ENCODE measurements at regions not wholly inside any gene's neighbourhood (a gene's known extent, or its start where the extent isn't known, plus 50 kb on each side); places are given as distances from the start of the nearest gene placed in this dataset.
"Not testable (repeated sequence)": the region's sequence is repeated elsewhere in the genome, so short reads cannot be mapped to it uniquely, and the experiment has no call there.

DNA sequence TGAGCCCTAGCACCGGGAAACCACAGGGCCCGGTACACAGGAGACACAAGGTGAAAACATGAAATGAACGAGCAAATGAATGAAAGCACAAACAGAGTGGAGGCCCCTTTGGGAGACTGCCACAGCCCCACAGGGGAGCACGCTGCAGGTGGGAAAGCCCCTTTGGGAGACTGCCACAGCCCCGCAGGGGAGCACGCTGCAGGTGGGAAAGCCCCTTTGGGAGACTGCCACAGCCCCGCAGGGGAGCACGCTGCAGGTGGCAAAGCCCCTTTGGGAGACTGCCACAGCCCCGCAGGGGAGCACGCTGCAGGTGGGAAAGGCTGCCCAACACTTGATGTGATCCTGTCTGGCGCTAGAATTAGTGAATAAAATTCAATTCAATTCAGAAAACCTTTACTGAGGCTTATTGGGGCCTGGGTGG is 623.0 kb downstream of the UQCRFS1 start:
- H3K9ac ChIP-seq (ENCODE audit: low read depth in 1 of 2, low read length in 2 of 2); H3K4me3 ChIP-seq (ENCODE audit: low read depth in 1 of 2, low read length in 2 of 2): not testable (repeated sequence)

DNA sequence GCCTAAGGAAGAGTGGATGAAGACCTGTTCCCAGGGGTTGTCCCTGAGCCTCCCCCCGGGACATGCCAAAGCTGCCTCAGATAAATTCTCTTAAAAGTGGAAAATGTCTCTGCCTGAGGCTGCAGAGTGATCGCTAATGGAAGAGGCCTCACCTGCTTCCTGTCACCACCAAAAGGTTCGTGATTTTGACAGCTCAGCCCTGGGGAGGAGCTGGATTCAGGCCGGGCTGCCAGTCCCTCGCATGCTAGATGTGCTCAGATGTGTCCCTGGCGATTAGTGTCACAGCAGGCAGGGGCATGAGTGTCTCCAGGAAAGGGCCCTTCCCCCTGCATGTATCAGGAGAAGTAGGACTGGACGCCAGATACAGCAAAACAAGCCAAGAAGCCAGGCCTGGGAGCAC is 626.5 kb downstream of the UQCRFS1 start:
- Histone ChIP-seq H3K9ac (ENCODE audit: low read depth in 1 of 2, low read length in 2 of 2) (no peak overlapping the region), H3K27ac (ENCODE audit: low read depth, low read length) (no peak overlapping the region), H3K4me3 (ENCODE audit: low read depth in 1 of 2, low read length in 2 of 2) (no peak overlapping the region), H3K4me1 (ENCODE audit: control insufficient read depth in 1 of 2, insufficient read depth in 2 of 2, low read length in 2 of 2) (no peaks in the 10 kb centered on the region), H3K9me3 (ENCODE audit: control insufficient read depth in 1 of 2, low read length in 2 of 2) (no peaks in the 10 kb centered on the region), H3K36me3 (ENCODE audit: control insufficient read depth in 1 of 2, insufficient read depth in 2 of 2, low read length in 2 of 2) (no peaks in the 10 kb centered on the region), H3K27me3 (ENCODE audit: control insufficient read depth in 1 of 2, insufficient read depth in 2 of 2, low read length in 2 of 2) (no peaks in the 10 kb centered on the region)

More for the DNA sequence above, 623.0 kb downstream of the UQCRFS1 start:
- not testable (repeated sequence) for H3K4me1 ChIP-seq (ENCODE audit: control insufficient read depth in 1 of 2, insufficient read depth in 2 of 2, low read length in 2 of 2); H3K27me3 ChIP-seq (ENCODE audit: control insufficient read depth in 1 of 2, insufficient read depth in 2 of 2, low read length in 2 of 2); H3K36me3 ChIP-seq (ENCODE audit: control insufficient read depth in 1 of 2, insufficient read depth in 2 of 2, low read length in 2 of 2); H3K9me3 ChIP-seq (ENCODE audit: control insufficient read depth in 1 of 2, low read length in 2 of 2); H3K27ac ChIP-seq (ENCODE audit: low read depth, low read length)

DNA sequence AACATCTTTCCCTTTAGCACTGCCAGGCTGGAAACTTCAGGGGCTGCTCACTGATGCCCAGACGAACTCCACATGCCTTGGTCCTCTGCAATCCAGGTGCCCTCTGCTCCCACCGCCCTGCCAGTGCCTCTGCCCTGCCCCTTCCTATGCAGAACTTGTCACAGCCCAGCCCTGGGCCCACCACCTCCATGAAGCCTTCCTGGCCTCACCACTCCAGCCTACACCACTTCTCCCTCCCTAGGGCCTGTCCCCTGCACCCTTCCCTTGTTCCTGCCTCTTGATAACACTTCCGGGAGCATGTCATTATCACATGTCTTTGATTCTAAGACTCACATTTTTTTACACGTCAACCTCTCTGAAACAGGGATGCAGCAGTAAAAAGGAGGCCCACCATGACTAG is 627.2 kb downstream of the UQCRFS1 start:
- no peak overlapping the region for H3K27ac ChIP-seq (ENCODE audit: low read depth, low read length)
- H3K9me3 ChIP-seq (ENCODE audit: control insufficient read depth in 1 of 2, low read length in 2 of 2), result no peaks in the 10 kb centered on the region
- no peak overlapping the region for H3K4me3 ChIP-seq (ENCODE audit: low read depth in 1 of 2, low read length in 2 of 2)
- H3K36me3 ChIP-seq (ENCODE audit: control insufficient read depth in 1 of 2, insufficient read depth in 2 of 2, low read length in 2 of 2), result no peaks in the 10 kb centered on the region
- H3K27me3 ChIP-seq (ENCODE audit: control insufficient read depth in 1 of 2, insufficient read depth in 2 of 2, low read length in 2 of 2), result no peaks in the 10 kb centered on the region
- H3K9ac ChIP-seq (ENCODE audit: low read depth in 1 of 2, low read length in 2 of 2), result no peak overlapping the region
- no peaks in the 10 kb centered on the region for H3K4me1 ChIP-seq (ENCODE audit: control insufficient read depth in 1 of 2, insufficient read depth in 2 of 2, low read length in 2 of 2)

DNA sequence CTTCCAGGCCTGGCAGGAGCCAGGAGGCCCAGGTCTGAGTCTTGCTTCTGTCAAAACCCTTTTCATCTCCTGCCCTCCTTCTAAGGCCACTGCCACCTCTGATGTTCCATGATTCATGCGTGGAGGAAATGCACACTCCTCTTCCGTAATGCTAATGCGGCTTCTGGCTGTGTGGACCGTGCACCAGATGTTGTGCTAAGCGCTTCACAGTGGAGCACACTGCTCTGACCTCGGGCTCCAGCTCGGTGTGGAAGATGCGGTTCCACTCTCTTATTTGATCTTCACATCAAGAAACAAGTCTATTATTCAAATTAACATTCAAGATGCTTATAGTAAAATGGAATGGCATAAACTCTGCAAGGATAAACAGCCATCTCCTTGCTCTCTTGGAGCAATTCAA is 629.2 kb downstream of the UQCRFS1 start:
- Histone ChIP-seq H3K27ac (ENCODE audit: low read depth, low read length) (no peak overlapping the region), H3K9me3 (ENCODE audit: control insufficient read depth in 1 of 2, low read length in 2 of 2) (no peaks in the 10 kb centered on the region), H3K9ac (ENCODE audit: low read depth in 1 of 2, low read length in 2 of 2) (no peak overlapping the region), H3K27me3 (ENCODE audit: control insufficient read depth in 1 of 2, insufficient read depth in 2 of 2, low read length in 2 of 2) (no peaks in the 10 kb centered on the region), H3K36me3 (ENCODE audit: control insufficient read depth in 1 of 2, insufficient read depth in 2 of 2, low read length in 2 of 2) (no peaks in the 10 kb centered on the region), H3K4me1 (ENCODE audit: control insufficient read depth in 1 of 2, insufficient read depth in 2 of 2, low read length in 2 of 2) (no peaks in the 10 kb centered on the region), H3K4me3 (ENCODE audit: low read depth in 1 of 2, low read length in 2 of 2) (no peak overlapping the region)

DNA sequence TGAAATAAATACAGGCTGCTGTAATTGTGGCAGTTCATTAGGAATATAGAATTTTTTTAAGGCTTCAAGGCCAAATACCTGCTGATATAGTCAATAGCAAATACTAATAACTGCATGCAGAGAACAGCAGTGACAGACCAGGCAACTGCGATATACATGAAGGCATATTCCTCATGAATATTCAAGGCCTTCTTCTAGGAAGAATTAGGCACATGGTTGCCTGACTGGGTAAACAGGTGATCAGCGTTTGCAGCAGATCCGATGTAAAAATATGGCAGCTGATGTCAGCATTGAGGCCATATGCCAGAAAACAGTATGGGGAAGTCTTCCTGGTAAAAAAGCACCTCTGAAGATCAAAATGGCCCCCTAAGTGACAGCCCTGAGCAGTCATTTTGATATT is 629.7 kb downstream of the UQCRFS1 start:
- no peak overlapping the region for H3K27ac ChIP-seq (ENCODE audit: low read depth, low read length)
- H3K27me3 ChIP-seq (ENCODE audit: control insufficient read depth in 1 of 2, insufficient read depth in 2 of 2, low read length in 2 of 2), result no peaks in the 10 kb centered on the region
- H3K4me1 ChIP-seq (ENCODE audit: control insufficient read depth in 1 of 2, insufficient read depth in 2 of 2, low read length in 2 of 2), result no peaks in the 10 kb centered on the region
- no peak overlapping the region for H3K9ac ChIP-seq (ENCODE audit: low read depth in 1 of 2, low read length in 2 of 2)
- H3K36me3 ChIP-seq (ENCODE audit: control insufficient read depth in 1 of 2, insufficient read depth in 2 of 2, low read length in 2 of 2), result no peaks in the 10 kb centered on the region
- H3K9me3 ChIP-seq (ENCODE audit: control insufficient read depth in 1 of 2, low read length in 2 of 2), result no peaks in the 10 kb centered on the region
- H3K4me3 ChIP-seq (ENCODE audit: low read depth in 1 of 2, low read length in 2 of 2), result no peak overlapping the region

DNA sequence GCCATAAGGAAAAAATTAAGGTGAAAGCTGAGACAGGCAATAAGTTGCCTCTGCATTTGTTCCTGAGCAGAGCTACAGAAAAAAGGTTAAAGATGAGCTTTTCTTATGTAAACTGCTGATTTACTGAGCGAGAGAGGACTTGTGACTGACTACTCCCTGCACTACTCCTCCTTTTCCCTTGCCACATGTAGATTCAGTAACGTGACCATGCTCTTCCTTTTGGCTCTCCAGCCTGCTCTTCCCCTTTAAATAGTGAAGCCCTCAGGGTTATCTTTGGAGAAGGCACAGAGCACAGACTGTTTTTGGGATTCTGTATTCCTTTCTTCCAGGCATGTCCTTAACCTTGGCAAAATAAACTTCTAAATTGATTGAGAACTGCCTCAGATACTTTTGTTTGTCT is 630.2 kb downstream of the UQCRFS1 start:
- Histone ChIP-seq H3K27ac (ENCODE audit: low read depth, low read length) (no peak overlapping the region), H3K4me1 (ENCODE audit: control insufficient read depth in 1 of 2, insufficient read depth in 2 of 2, low read length in 2 of 2) (no peaks in the 10 kb centered on the region), H3K27me3 (ENCODE audit: control insufficient read depth in 1 of 2, insufficient read depth in 2 of 2, low read length in 2 of 2) (no peaks in the 10 kb centered on the region), H3K36me3 (ENCODE audit: control insufficient read depth in 1 of 2, insufficient read depth in 2 of 2, low read length in 2 of 2) (no peaks in the 10 kb centered on the region), H3K9me3 (ENCODE audit: control insufficient read depth in 1 of 2, low read length in 2 of 2) (no peaks in the 10 kb centered on the region), H3K9ac (ENCODE audit: low read depth in 1 of 2, low read length in 2 of 2) (no peak overlapping the region), H3K4me3 (ENCODE audit: low read depth in 1 of 2, low read length in 2 of 2) (no peak overlapping the region)

DNA sequence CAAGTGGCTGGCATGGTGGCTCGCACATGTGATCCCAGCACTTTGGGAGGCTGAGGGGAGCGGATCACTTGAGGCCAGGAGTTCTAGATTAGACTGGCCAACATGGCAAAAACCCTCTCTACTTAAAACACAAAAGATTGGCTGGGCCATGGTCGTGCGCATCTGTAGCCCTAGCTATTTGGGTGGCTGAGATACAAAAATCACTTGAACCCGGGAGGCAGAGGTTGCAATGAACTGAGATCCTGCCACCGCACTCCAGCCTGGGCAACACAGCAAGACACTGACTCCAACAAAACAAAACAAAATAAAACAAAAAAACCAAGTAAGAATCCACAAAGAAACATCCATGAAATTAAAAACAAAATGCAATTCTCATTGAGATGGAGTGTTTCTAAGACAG is 630.6 kb downstream of the UQCRFS1 start:
- Histone ChIP-seq H3K36me3 (ENCODE audit: control insufficient read depth in 1 of 2, insufficient read depth in 2 of 2, low read length in 2 of 2) (no peaks in the 10 kb centered on the region), H3K27me3 (ENCODE audit: control insufficient read depth in 1 of 2, insufficient read depth in 2 of 2, low read length in 2 of 2) (no peaks in the 10 kb centered on the region), H3K4me3 (ENCODE audit: low read depth in 1 of 2, low read length in 2 of 2) (no peak overlapping the region), H3K4me1 (ENCODE audit: control insufficient read depth in 1 of 2, insufficient read depth in 2 of 2, low read length in 2 of 2) (no peaks in the 10 kb centered on the region), H3K9ac (ENCODE audit: low read depth in 1 of 2, low read length in 2 of 2) (no peak overlapping the region), H3K27ac (ENCODE audit: low read depth, low read length) (no peak overlapping the region), H3K9me3 (ENCODE audit: control insufficient read depth in 1 of 2, low read length in 2 of 2) (no peaks in the 10 kb centered on the region)

DNA sequence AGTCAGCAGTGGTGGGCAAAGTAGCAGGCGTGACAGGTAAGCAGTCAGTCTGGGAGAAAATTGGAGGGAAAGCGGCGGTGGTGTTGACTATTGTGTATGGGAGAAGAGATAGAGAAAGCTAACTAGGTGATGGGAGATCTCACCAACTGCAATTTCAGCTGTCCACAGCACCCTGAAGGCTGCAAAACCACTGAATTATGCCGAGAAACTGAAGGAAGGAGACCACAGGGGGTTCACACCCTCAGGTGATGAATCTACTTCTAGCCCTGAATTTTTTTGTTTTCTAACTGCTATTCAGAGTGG is 631.5 kb downstream of the UQCRFS1 start:
- H3K9ac ChIP-seq (ENCODE audit: low read depth in 1 of 2, low read length in 2 of 2), result no peak overlapping the region
- H3K9me3 ChIP-seq (ENCODE audit: control insufficient read depth in 1 of 2, low read length in 2 of 2), result no peaks in the 10 kb centered on the region
- H3K27ac ChIP-seq (ENCODE audit: low read depth, low read length), result no peak overlapping the region
- H3K4me3 ChIP-seq (ENCODE audit: low read depth in 1 of 2, low read length in 2 of 2), result no peak overlapping the region
- no peaks in the 10 kb centered on the region for H3K4me1 ChIP-seq (ENCODE audit: control insufficient read depth in 1 of 2, insufficient read depth in 2 of 2, low read length in 2 of 2)
- H3K36me3 ChIP-seq (ENCODE audit: control insufficient read depth in 1 of 2, insufficient read depth in 2 of 2, low read length in 2 of 2), result no peaks in the 10 kb centered on the region
- no peaks in the 10 kb centered on the region for H3K27me3 ChIP-seq (ENCODE audit: control insufficient read depth in 1 of 2, insufficient read depth in 2 of 2, low read length in 2 of 2)

DNA sequence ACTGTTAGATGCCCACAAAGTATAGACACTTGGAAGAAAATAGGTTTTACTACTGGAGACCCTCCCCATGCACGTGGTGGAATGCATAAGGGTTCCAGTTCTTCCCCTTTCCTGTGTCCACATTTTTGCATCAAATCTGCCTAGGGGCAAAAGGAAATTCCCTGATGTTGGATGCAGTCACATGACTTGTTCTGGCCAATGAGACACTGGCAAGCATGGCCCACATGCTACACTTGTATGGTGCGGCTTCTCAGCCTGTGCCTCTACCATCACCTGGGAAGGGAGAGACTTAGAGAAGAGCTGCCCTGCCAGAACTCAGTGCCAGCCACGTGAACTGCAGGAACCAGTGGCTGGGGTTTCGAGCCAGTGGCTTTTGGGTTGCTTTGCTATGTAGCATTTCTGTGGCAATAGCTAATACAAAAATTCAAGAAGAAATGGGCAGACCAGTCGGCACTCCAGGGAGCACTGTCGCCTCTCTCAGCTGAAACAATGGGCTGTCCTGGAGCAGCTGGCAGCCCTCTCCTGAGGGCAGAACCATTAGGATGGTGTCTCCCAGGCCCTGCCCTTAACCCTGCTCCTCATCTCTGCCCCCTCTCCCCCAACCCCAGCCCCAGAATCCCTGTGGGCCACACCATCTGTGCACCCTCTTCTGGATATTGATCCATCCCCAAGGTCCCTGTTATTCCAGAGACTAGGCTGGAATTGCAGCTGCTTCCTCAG is 634.0 kb downstream of the UQCRFS1 start:
- H3K4me3 ChIP-seq (ENCODE audit: low read depth in 1 of 2, low read length in 2 of 2), result no peak overlapping the region
- no peaks in the 10 kb centered on the region for H3K36me3 ChIP-seq (ENCODE audit: control insufficient read depth in 1 of 2, insufficient read depth in 2 of 2, low read length in 2 of 2)
- H3K27ac ChIP-seq (ENCODE audit: low read depth, low read length), result no peak overlapping the region
- no peaks in the 10 kb centered on the region for H3K27me3 ChIP-seq (ENCODE audit: control insufficient read depth in 1 of 2, insufficient read depth in 2 of 2, low read length in 2 of 2)
- no peaks in the 10 kb centered on the region for H3K4me1 ChIP-seq (ENCODE audit: control insufficient read depth in 1 of 2, insufficient read depth in 2 of 2, low read length in 2 of 2)
- H3K9me3 ChIP-seq (ENCODE audit: control insufficient read depth in 1 of 2, low read length in 2 of 2), result no peaks in the 10 kb centered on the region
- no peak overlapping the region for H3K9ac ChIP-seq (ENCODE audit: low read depth in 1 of 2, low read length in 2 of 2)

DNA sequence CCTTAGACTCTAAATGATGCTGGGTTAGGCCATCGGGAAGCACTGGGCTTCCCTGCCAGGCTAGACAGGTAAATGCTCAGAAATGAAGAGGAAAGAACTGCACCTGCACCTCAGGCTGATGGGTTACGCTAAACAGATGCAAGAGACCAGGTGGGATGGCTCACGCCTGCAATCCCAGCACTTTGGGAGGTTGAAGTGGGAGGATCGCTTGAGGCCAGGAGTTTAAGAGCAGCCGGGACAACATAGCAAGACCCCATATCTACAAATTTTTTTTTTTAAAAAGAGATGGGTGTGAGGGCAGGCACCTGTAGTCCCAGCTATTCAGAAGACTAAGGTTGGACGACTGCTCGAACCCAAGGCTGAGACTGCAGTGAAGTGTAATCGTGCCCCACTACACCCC is 634.7 kb downstream of the UQCRFS1 start:
- no peaks in the 10 kb centered on the region for H3K27me3 ChIP-seq (ENCODE audit: control insufficient read depth in 1 of 2, insufficient read depth in 2 of 2, low read length in 2 of 2)
- H3K27ac ChIP-seq (ENCODE audit: low read depth, low read length), result no peak overlapping the region
- H3K36me3 ChIP-seq (ENCODE audit: control insufficient read depth in 1 of 2, insufficient read depth in 2 of 2, low read length in 2 of 2), result no peaks in the 10 kb centered on the region
- no peaks in the 10 kb centered on the region for H3K9me3 ChIP-seq (ENCODE audit: control insufficient read depth in 1 of 2, low read length in 2 of 2)
- H3K9ac ChIP-seq (ENCODE audit: low read depth in 1 of 2, low read length in 2 of 2), result no peak overlapping the region
- no peaks in the 10 kb centered on the region for H3K4me1 ChIP-seq (ENCODE audit: control insufficient read depth in 1 of 2, insufficient read depth in 2 of 2, low read length in 2 of 2)
- no peak overlapping the region for H3K4me3 ChIP-seq (ENCODE audit: low read depth in 1 of 2, low read length in 2 of 2)

DNA sequence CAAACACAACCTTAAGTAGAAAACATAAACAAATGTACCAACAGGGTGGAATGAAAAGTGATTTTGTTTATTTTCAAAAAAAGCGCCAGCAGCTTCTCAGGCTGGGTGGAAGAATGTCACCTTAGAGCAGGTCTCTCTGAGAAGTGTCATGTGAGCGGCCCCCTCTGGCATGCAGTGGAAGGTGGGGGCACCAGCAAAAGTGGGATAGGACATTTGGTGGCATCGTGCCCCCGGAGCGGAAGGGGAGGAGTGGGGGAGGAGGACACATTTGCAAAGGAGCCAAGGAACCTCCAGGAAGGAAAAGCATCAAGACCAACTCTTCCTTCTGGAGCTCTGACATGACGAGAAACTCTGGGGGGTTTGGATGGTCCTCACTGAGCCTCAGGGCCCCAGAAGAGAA is 635.3 kb downstream of the UQCRFS1 start:
- Histone ChIP-seq H3K36me3 (ENCODE audit: control insufficient read depth in 1 of 2, insufficient read depth in 2 of 2, low read length in 2 of 2) (no peaks in the 10 kb centered on the region), H3K4me3 (ENCODE audit: low read depth in 1 of 2, low read length in 2 of 2) (no peak overlapping the region), H3K9me3 (ENCODE audit: control insufficient read depth in 1 of 2, low read length in 2 of 2) (no peaks in the 10 kb centered on the region), H3K27me3 (ENCODE audit: control insufficient read depth in 1 of 2, insufficient read depth in 2 of 2, low read length in 2 of 2) (no peaks in the 10 kb centered on the region), H3K27ac (ENCODE audit: low read depth, low read length) (no peak overlapping the region), H3K9ac (ENCODE audit: low read depth in 1 of 2, low read length in 2 of 2) (no peak overlapping the region), H3K4me1 (ENCODE audit: control insufficient read depth in 1 of 2, insufficient read depth in 2 of 2, low read length in 2 of 2) (no peaks in the 10 kb centered on the region)
